CD1c-positive myeloid dendritic cell (primary cell): ENCODE measurements at regions not wholly inside any gene's neighbourhood (a gene's known extent, or its start where the extent isn't known, plus 50 kb on each side); places are given as distances from the start of the nearest gene placed in this dataset.
A peak's percentile ranks its signal among the peaks of the same experiment; 100 is the strongest.

Experiments
- DNase-seq: peaks from one replicate; pipeline ENCODE4 v3.0.0-alpha.2; 2016; ENCODE audit errors: extremely low spot score

DNA sequence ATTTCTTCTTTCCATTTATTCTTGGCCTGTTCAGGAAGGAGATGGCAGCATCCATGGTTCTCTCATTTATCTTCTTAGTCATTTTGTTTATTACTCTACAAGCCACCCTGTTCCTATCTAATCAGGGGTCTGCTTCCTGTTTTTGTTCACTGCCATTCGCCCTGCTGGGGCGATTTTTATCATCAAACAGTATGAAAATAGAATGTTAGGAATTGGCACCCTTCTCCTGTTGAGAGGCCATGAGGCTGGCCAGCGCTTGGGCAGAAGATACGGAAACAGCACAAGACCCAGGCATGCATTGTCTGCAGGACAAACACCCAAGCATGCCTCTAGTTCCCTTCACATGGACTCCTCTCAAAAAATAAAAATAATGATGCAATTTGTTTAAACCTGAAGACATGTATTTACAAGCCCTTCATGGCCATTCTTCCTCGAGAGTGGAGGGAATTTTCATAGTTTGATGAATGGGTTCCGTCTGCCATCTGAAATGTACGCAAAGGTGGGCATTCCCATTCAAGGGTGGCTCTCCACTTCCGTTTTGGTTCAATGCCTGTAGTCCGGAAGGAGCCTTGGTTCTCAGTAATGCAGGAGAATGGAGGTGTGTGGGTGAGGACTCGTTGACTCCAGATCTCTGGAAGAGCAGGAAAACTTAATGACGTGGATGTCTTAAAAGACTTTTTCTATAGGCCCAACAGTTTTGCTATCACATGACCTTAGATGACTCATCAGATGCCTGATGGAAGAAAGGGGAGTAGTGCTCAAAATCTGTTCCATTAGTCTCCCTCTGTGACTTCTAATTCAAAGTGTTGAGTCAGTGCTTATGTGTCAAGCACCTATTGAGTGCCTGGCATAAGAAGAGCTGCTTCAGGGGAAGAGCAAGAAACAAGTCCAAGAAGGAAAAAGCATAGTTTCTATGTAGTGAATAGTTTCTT lies 252.4 kb upstream of the TBX3 start:
- no peak for DNase-seq

DNA sequence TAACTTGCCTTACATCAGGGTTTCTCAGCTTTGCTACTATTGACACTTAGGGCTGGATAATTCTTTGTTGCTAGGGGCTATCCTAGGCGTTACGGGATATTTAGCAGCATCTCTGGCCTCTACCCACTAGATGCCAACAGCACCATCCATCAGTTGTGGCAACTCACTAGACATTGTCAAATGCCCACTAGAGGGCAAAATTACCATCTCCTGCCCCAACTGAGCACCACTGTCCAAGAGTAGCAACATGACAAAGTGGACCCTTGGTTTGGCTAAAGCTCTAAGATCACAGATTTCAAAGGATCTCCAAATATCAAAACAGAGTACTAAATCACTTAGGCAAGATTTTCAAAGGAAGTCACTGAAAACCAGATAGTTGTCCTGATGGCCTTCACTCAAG lies 251.7 kb upstream of the TBX3 start:
- DNase-seq, result no peak

DNA sequence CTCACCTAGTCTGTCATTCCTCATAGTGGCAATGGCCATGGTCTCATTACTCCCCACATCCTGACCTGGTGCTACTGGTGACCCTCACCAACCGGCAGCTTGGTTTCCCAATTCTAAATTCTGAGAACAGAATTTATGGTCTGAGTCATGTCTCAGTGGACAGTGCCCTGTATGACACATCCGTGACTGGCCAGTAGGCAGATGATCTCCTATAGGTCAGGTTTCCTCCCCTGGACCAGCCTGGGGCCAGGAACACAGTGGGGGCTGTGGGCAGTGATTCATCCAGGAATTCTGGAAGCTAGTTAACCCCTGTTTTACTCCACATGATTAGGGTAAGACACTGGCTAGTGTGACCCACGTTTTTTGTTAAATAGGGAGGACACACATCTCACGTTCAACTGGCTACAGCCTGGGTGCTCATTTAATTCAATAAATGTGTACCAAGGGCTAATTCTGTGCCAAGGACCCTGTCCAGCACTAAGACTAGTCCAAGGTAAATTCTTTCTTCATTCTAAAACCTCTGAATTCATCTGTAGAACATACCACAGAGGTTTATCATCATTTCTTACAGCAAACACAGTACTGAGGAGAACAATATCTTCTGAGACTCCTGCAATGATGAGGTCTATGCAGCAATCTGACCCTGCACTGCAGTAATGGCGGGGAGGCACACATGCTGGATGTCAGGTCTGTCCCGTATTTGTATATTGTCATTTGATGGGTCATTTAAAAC lies 249.6 kb upstream of the TBX3 start:
- no peak for DNase-seq

DNA sequence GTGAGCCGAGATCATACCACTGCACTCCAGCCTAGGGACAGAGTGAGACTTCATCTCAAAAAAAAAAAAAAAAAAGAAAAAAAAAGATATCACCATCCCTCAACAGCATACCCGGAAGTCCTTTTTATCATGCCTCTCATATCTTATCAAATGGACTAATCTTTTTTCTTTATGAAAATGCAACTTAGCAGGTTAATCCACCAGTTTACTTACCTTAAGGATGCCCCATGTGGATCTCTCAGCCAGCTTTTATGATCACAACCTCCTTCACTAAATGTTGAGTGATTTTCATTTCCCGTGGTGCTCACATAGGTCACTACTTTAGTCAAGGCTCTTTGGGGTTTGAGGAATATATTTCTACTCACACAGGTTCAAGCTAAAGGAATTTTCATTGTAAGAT lies 248.8 kb upstream of the TBX3 start:
- no peak for DNase-seq

DNA sequence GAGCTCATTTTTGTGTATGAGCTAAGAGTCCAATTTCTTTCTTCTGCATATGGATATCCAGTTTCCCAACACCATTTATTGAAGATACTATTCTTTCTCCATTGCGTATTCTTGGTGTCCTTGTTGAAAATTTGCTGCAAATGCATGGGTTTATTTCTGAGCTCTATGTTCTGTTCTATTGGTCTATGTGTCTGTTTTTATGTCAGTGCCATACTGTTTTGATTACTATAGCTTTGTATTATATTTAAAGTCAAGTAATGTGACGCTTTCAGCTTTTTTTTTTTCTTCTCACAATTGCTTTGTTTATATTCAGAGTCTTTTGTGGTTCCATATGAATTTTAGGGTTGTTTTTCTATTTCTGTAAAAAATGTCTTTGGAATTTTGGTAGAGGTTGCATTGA lies 247.1 kb upstream of the TBX3 start:
- no peak for DNase-seq

DNA sequence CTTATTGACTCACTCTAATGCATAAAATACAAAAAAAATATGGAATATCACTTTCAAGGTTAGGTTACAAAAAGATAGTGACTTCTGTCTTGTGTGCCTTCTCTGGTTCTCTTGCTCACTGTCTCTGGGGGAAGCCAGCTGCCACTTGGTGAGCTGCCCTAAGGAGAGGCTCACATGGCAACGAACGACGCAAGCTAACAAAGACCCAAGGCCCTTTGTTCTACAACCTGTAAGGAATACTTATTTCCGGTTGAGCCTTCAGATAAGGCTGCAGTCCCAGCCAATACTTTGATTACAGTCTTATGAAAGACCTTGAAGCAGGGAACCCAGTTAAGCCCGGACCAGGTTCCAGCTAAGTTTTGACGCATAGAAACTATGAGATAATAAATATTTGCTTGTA lies 242.4 kb upstream of the TBX3 start:
- DNase-seq, result no peak

DNA sequence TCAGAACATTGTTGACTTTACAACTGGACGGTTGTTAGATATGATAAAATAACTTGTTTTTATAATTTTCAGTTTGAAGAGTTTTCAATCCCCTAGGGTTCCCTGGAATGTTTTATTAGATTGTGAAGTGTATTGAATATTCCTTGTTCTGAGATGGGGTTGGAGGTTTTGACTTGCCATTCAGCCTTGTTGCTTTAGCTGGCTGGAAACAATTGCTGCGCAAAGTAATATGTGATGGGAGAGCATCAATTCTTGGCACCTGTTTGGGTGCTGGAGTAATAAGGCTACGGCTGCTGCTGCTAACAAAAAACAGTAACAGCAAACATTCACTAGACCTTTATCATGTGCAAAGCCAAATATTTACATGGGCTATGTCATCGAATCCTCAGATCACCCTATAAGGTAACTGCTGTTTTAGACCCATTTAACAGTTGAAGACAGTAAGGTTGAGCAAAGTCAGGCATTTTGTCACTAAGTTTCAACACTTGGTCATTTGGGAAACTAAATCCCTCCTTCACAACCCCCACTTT lies 241.0 kb upstream of the TBX3 start:
- no peak for DNase-seq

DNA sequence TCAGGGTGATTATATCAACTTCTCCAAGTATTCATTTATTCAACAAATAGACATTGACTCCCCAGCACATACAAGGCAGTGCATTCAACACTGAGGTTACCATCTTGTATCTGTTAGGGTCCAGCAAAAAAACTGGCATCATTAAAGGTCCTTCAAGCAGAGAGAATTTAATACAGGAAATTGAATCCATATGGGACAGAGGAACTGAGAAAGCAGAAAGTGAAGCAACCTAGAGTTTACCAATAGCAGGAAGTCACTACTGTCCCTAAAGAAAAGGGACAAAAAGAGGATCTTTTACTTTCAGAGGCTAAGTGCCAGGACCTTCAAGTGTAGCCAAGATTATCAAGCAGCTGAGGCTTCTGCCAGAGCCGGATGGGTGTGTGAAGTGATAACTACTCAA lies 237.8 kb upstream of the TBX3 start:
- DNase-seq, result peak; percentile 58

DNA sequence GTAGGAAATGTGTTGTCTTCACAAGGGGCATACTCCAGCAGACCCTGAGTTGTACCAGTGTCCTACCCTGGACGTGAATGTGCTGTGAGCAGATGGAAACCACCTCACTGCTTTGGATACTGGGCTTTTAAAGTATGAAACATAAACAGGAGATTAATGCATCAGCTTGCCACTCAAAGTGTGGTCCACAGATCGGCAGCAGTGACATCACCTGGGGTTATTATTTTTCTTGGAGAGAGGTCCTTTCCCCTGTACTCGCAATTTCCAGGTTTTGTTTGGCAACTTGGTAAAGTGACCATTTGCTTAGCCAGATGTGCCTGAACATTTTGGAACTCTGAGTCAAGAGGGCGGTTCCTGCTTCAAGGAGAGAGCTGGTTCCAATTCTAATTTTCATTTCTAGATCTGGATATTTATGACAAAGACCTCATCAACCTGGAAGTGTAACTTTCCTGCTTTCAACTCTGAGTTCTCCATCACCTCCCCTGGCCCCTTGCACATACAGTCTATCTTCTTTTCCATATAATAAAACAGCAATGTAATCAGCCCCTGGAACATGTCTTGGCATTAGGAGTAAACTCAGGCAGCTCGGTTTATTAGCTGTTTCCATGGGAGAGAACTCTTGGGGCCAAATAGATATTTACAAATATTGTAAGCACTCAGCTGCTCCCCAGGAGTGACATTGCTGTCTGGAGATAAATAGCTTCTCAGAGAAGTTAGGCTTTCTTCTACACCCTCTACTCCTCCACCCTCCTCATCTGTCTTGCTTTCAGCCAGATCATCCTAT lies 237.0 kb upstream of the TBX3 start:
- DNase-seq, result no peak

DNA sequence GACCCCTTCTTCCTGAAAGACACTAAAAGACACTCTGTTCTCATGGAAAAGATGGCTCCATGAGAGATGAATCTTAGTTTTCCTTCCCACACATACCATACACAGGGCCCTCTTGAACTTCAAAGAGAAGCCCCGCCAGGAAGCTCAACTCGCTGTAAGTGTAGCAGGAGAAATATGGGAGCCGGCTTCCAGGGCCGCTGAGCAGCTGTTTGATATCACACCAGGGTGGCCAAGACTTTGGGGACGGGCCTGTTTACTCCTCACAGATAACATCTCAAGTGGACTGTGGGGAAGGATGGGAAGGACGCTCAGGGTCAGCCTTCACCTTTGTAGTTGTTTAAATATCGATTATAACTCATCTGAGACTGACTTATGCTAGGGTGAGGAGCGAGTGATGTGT lies 235.5 kb upstream of the TBX3 start:
- no peak for DNase-seq

DNA sequence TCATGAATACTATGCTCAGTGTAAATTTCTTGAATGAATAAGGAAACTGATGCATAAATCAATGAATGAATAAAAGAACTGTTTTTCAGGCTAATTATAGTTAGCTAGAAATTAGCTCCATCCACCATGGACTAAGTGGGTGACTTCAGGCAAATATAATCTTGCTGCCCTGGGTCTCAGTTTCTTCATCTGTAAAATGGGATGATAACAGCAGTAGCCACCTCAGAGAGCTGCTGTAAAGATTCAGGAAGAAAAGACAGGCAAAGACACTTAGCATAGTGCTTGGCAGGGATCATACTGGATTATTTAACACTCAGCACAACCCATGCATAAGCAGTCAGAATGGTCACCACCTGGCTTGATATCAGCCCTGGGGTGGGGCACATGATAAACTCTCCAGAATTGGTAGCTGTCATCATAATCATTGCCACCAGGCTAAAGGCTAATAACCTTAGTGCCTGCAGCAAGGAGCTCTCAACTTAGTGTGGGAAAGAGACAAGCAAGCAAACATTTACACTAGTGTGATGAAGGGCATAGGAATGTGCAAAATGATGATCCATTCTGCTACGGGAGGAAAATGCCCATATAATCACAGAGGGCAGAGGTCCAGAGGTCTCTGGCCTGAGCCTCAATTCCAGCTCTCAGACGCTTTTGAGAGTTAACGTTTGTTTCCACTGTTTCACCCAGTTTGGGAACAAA lies 234.7 kb upstream of the TBX3 start:
- DNase-seq, result no peak

DNA sequence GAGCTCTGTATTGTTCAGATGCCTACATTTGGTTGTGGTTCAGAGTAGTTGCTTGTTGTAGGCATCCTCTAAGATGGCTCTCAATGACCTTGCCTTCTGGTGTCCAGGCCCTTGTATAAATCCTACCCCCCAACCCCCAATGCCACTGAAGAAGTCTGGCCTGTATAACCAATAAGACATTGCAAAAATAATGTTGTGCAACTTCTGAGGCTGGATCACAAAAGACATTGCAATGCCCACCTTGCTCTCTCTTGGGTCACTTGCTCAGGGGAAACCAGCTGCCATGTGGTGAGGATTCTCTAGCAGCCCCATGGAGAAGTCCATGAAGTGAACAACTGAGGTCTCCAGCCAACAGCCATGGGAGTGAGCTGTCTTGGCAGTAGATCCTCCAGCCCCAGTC lies 234.0 kb upstream of the TBX3 start:
- no peak for DNase-seq

DNA sequence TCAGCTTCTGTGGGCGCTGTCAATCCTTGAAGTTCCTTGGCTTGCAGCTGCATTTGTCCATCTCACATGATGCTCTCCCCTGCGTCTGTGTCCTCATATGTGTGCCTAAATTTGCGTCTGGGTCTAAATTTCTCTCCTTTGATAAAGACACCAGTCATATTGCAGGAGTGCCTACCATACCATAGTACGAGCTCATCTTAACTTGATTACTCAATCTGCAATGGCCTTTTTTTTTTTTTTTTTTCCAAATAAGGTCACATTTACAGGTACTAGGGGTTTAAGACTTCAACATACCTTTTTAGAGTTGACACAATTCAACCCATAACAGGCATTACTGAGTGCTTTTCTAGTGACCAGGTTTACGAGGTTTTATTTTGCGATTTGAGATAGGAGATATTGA lies 233.3 kb upstream of the TBX3 start:
- no peak for DNase-seq

DNA sequence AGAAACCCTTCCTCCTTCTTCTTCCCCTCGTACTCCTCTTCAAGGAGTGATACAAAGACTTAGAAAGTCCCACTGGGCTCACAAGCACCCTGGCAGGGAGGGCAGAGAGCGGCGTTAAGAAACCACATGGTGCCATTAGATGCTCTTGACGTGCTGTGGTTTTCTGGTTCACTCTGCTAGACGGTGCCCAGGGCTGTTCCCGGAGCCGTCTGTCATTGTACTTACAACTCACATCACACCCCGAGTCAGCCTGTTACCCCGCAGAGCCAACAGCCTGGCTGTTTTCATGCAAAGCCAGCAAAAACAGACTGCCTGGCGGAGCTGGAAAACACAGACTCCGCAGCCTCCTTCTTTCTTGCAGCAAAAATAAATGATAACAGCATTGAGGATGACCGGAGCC lies 232.6 kb upstream of the TBX3 start:
- no peak for DNase-seq

DNA sequence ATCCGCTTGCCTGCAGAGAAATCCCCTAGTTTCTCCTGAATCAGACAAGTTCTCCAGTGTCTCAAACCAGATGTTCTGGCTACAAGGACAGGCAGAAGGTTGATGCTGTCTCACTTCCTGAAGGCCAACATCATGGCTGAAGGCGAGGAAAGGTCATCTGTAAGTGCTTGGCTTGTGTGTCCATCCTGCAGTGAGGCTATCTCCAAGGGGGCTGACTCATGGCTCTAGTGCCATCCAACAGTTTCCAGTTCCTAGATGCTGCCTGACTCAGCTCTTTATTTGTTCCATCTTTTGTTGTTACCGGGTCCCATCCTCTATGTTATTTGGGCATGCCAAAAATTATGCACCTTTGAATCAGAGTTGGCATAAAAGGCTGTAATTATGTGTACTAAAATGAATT lies 232.1 kb upstream of the TBX3 start:
- no peak for DNase-seq

DNA sequence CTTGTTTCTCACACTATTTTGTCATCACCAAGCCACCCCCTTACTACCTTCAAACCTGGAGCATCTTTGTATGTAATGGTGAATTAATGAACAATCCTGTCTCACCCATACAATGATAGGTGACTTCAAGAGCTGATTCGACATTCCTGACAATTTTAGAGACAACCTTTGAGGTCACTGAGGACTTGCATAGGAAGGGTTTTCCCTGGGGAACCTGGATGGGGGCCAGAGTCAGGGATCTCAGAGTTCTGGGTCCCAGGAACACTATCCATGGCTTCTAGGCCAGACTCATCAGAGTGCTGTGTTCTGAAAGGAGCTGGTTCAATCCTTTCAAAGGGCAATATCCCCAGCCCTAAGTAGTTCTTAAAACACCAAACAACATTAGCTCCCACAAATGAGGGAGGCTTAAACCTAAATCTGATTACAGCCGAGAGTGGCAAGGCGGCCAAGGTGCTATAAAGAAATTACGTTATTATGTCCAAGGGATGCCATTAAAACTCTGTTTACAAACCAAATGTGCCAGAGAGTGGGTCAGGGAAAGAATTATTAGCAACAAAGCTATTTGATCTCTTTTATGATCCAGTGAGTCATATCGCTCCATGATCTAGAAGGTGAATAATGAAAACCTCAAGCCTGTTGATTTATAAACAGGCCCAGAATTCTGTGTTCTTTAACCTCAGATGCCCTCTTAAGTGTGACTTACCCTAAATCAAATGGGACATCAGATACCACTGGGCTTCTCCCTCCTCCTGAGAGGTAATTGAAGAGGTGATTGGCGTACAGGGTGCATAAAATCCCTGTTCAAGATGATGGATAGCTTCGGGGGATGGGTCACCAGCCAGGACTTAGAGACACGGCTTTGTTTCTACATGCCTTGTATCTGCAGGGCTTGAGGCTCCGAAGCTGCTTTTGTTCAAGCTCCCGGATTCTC lies 230.2 kb upstream of the TBX3 start:
- no peak for DNase-seq

DNA sequence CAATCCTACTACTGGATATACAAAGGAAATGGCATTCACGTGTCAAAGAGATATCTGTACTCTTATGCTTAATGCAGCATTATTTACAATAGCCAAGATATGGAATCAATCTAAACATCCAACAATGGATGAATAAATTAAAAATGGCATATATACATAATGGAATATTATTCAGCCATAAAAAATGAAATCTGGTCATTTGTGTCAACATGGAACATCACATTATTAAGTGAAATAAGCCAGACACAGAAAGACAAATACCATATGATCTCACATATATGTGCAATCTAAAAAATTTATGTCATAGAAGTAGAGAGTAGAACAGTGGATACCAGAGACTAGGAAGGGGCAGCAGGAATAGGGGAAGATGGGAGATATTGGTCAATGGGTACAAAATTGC lies 228.8 kb upstream of the TBX3 start:
- DNase-seq, result no peak

DNA sequence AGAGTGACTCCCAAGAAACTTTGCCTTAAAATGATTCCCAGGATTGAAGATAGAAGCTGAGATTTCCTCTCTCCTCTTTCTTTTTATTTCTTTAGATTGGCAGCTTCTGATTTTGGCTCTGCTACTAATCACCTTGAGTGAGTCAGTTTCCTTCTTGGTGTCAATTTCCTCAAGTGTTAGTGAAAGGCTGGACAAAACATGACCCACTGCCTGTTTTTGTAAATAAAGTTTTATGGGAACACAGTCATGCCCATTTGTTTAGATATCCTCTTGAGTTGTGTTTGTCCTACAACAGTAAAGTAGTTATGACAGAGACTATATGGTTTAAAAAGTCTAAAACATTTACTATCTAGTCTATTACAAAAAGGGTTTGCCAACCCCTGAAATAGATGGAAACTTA lies 227.2 kb upstream of the TBX3 start:
- DNase-seq, result no peak

DNA sequence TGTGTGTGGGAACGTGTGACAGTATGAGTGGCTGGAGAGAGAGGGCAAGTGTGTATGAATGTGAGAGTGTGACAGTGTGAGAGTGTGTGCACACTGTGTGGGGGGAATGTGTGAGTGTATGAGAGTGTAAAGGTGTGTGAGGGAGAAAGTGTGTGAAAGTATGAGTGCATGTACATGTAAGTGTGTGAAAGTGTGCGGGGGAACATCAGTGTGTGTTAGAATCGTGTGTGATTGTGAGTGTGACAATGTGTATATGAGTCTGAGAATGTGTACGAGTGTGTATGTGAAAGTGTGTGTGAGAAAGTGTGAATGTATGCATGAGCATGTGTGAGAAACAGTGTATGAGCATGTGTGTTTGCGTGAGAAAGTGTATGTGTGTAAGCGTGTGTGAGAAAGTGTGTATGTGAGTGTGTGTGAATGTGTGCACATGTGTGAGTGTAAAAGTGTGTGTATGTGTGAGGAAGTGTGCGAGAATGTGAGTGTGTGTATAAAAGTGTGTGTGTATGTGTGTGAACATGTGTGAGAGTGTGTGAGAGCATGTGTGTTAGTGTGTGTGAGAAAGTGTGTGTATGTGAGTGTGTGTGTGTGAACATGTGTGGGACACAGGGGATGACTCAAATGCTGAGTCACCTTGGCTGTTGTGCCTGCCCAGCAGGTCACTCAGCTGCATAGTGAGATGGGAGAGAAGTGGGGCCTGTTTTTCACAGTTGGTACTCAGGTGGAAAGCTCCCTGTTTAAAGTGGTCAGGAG lies 220.5 kb upstream of the TBX3 start:
- DNase-seq, result no peak
